Naive thymus-derived CD4-positive, alpha-beta T cell (primary cell): ENCODE measurements at regions not wholly inside any gene's neighbourhood (a gene's known extent, or its start where the extent isn't known, plus 50 kb on each side); places are given as distances from the start of the nearest gene placed in this dataset.

Source experiments
- ATAC-seq: fragments of 150-1000 bp; cut with Tn5 transposase; 2 replicates; pipeline ENCODE4 v1.10.0; 2021; ENCODE audit warnings: mild to moderate bottlenecking, moderate library complexity
- CTCF ChIA-PET: fragments of 350-600 bp; sonication (Branson Sonifier 250); formaldehyde crosslinking; loops from one replicate; lab custom pipeline; 2021; ENCODE audit warnings: antibody characterized with exemption; lab: Charles Lee
- POLR2A ChIA-PET: fragments of 350-600 bp; sonication (Branson Sonifier 250); formaldehyde crosslinking; loops from one replicate; lab custom pipeline; 2021; ENCODE audit warnings: antibody characterized with exemption, inconsistent platforms; lab: Charles Lee
- DNase-seq, 9 donors: peaks; one replicate each; pipeline versions ENCODE4 v3.0.0 to v3.0.0-alpha.2; 2020 to 2022; ENCODE audit warnings: mixed read lengths in 1 of 9
- H3K27ac ChIP-seq: one replicate; pipeline ENCODE4 v1.7.0; 2013; ENCODE audit warnings: mild to moderate bottlenecking, low read depth, low read length, moderate library complexity
- H3K27me3 ChIP-seq, 2 donors: one replicate each; pipeline ENCODE4 v1.7.0; 2013; ENCODE audit warnings: low read length in 2 of 2, mild to moderate bottlenecking in 2 of 2, moderate library complexity in 2 of 2; ENCODE audit not compliant: control insufficient read depth in 2 of 2, insufficient read depth in 2 of 2
- H3K36me3 ChIP-seq, 3 experiments: 1 replicate in 2 of 3; 2 replicates in 1 of 3; pipeline ENCODE4 v1.7.0; 2013; ENCODE audit warnings: low read length in 3 of 3, mild to moderate bottlenecking in 3 of 3, moderate library complexity in 1 of 3; ENCODE audit not compliant: insufficient read depth in 3 of 3, control insufficient read depth in 2 of 3
- H3K4me1 ChIP-seq, 2 donors: one replicate each; pipeline ENCODE4 v1.7.0; 2013; ENCODE audit warnings: low read length in 2 of 2, mild to moderate bottlenecking in 2 of 2, moderate library complexity in 1 of 2; ENCODE audit not compliant: control insufficient read depth in 2 of 2, insufficient read depth in 2 of 2
- H3K4me3 ChIP-seq: 2 replicates; pipeline ENCODE4 v1.7.0; 2013; ENCODE audit warnings: mild to moderate bottlenecking, low read length
- H3K9me3 ChIP-seq, 3 experiments: 1 replicate in 2 of 3; 2 replicates in 1 of 3; pipeline ENCODE4 v1.7.0; 2013; ENCODE audit warnings: low read length in 3 of 3; ENCODE audit not compliant: control insufficient read depth in 2 of 3
- H3K27ac Mint-ChIP-seq, 9 donors: one replicate each; pipeline ENCODE4 v1.8.0; 2020 to 2022; ENCODE audit warnings: mixed read lengths in 9 of 9, mild to moderate bottlenecking in 8 of 9, moderate library complexity in 5 of 9, inconsistent platforms in 2 of 9
- H3K27me3 Mint-ChIP-seq, 5 donors: one replicate each; pipeline ENCODE4 v1.8.0; 2021 to 2022; ENCODE audit warnings: mixed read lengths in 5 of 5, mild to moderate bottlenecking in 1 of 5
- H3K36me3 Mint-ChIP-seq, 5 donors: one replicate each; pipeline ENCODE4 v1.8.0; 2020 to 2022; ENCODE audit warnings: mixed read lengths in 5 of 5, mild to moderate bottlenecking in 3 of 5, inconsistent platforms in 1 of 5
- H3K4me1 Mint-ChIP-seq, 7 donors: one replicate each; pipeline ENCODE4 v1.8.0; 2020 to 2022; ENCODE audit warnings: mixed read lengths in 7 of 7, mild to moderate bottlenecking in 3 of 7, inconsistent platforms in 1 of 7
- H3K4me3 Mint-ChIP-seq, 10 donors: one replicate each; pipeline ENCODE4 v1.8.0; 2020 to 2022; ENCODE audit warnings: mild to moderate bottlenecking in 10 of 10, mixed read lengths in 10 of 10, moderate library complexity in 6 of 10, inconsistent platforms in 2 of 10
- H3K9me3 Mint-ChIP-seq, 11 donors: one replicate each; pipeline ENCODE4 v1.8.0; 2020 to 2022; ENCODE audit warnings: mixed read lengths in 11 of 11, mild to moderate bottlenecking in 4 of 11, inconsistent platforms in 1 of 11, moderate library complexity in 1 of 11
- intact Hi-C, 2 donors: fragments of 100-400 bp; cut with micrococcal nuclease; formaldehyde crosslinking; loops; one replicate each; pipeline ENCODE4 v1.15.1; 2023

DNA sequence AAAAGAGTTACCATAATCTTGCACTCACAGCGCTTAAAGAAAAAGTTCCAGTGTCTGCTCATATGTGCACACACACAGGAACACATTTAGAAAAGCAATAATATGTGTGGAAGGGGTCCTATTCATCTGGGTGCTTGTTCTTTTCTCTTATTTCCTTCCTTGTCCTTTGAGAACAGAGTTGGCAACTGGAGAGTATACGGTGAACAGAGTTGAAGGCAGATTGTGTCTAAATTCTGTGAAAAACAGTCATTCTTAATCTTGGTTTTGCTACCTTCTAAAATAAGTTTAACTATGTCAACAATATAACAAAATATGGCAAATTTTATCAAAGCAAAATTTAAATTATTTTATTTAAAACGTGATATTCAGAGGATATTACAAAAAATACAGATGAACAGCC lies 365.1 kb upstream of the NOCT start:
- H3K36me3 ChIP-seq = no peaks in the 10 kb centered on the region
- no peaks in the 10 kb centered on the region for H3K27me3 ChIP-seq
- CTCF ChIA-PET = no interaction called here

GRCh38 chr4:138647433-138647832 lies 368.1 kb upstream of the NOCT start:
- Mint-ChIP-seq H3K27me3 (peaks cover 0 to 11% (median 0%) of the 10 kb centered on the region in 5 donors), H3K9me3 (peaks cover 0 to 8% (median 0%) of the 10 kb centered on the region in 11 donors), H3K4me1 (no peaks in the 10 kb centered on the region), H3K4me3 (no peak overlapping the region), H3K36me3 (no peaks in the 10 kb centered on the region), H3K27ac (no peak overlapping the region)
- no peak for ATAC-seq
- Histone ChIP-seq H3K9me3 (no peaks in the 10 kb centered on the region), H3K4me1 (no peaks in the 10 kb centered on the region), H3K36me3 (no peaks in the 10 kb centered on the region), H3K27me3 (no peaks in the 10 kb centered on the region), H3K4me3 (no peak overlapping the region), H3K27ac (no peak overlapping the region)
- DNase-seq = no peak
- intact Hi-C loops = no loop called here
- POLR2A ChIA-PET = no interaction called here
- CTCF ChIA-PET = no interaction called here

More for the DNA sequence above, 365.1 kb upstream of the NOCT start:
- Mint-ChIP-seq H3K9me3 (peaks cover 0 to 8% (median 0%) of the 10 kb centered on the region in 11 donors), H3K27me3 (peaks cover 0 to 12% (median 5%) of the 10 kb centered on the region in 5 donors), H3K4me1 (no peaks in the 10 kb centered on the region), H3K27ac (no peak overlapping the region), H3K4me3 (no peak overlapping the region), H3K36me3 (no peaks in the 10 kb centered on the region)
- no peaks in the 10 kb centered on the region for H3K9me3 ChIP-seq
- intact Hi-C loops = no loop called here
- DNase-seq (no peak), ATAC-seq (no peak)
- POLR2A ChIA-PET = no interaction called here
- H3K27ac ChIP-seq = no peak overlapping the region
- H3K4me3 ChIP-seq = no peak overlapping the region
- H3K4me1 ChIP-seq = no peaks in the 10 kb centered on the region

DNA sequence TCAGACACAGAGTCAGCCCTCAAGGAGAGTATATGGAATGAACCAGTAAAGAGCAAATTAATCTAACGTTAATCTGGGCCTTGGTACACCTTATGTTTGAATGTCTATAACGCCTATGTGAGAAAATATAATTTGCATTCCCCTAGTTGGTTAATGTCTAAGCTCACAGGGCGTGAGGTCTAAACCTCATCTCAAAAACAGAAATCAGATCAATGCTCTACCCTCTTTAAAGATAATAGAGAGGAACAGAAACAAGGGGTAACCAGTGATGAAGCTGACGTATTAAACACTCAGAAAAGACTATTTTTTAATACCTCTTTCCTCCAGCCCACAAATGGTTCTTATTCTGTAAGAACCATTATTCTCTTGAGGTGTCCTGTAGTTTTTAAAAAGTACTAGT lies 369.2 kb upstream of the NOCT start:
- Histone ChIP-seq H3K36me3 (no peaks in the 10 kb centered on the region), H3K4me3 (no peak overlapping the region), H3K9me3 (no peaks in the 10 kb centered on the region), H3K4me1 (no peaks in the 10 kb centered on the region), H3K27ac (no peak overlapping the region), H3K27me3 (no peaks in the 10 kb centered on the region)
- intact Hi-C loops = no loop called here
- no peak overlapping the region for H3K27ac Mint-ChIP-seq
- H3K9me3 Mint-ChIP-seq = peaks cover 0 to 14% (median 0%) of the 10 kb centered on the region in 11 donors
- CTCF ChIA-PET = no interaction called here
- H3K4me3 Mint-ChIP-seq = no peak overlapping the region
- no peaks in the 10 kb centered on the region for H3K4me1 Mint-ChIP-seq
- no peak for DNase-seq
- ATAC-seq = no peak
- H3K36me3 Mint-ChIP-seq = no peaks in the 10 kb centered on the region
- peaks cover 0 to 16% (median 3%) of the 10 kb centered on the region in 5 donors for H3K27me3 Mint-ChIP-seq
- POLR2A ChIA-PET = no interaction called here

DNA sequence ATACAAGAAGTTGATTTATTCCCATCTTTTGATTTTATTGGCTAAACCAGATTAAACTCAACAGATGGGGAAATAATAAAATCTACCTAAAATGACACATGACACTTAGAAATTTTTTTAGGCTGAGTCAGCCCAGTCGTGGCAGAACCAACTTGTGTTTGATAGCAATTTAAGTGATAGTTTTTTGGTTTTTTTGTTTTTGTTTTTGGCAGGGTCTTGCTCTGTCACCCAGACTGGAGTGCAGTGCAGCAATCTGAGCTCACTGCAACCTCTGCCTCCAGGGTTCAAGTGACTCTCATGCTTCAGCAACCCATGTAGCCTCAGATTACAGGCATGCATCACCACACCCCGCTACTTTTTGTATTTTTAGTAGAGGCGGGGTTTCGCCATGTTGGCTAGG lies 370.3 kb upstream of the NOCT start:
- no peaks in the 10 kb centered on the region for H3K4me1 Mint-ChIP-seq
- H3K9me3 ChIP-seq = no peaks in the 10 kb centered on the region
- no peaks in the 10 kb centered on the region for H3K36me3 Mint-ChIP-seq
- H3K27ac Mint-ChIP-seq = no peak overlapping the region
- intact Hi-C loops = no loop called here
- H3K36me3 ChIP-seq = no peaks in the 10 kb centered on the region
- H3K27me3 Mint-ChIP-seq = peaks cover 0 to 21% (median 8%) of the 10 kb centered on the region in 5 donors
- POLR2A ChIA-PET = no interaction called here
- ATAC-seq = no peak
- H3K9me3 Mint-ChIP-seq = peaks cover 0 to 15% (median 0%) of the 10 kb centered on the region in 11 donors
- no peaks in the 10 kb centered on the region for H3K4me1 ChIP-seq
- no peak overlapping the region for H3K4me3 ChIP-seq
- H3K4me3 Mint-ChIP-seq = no peak overlapping the region
- H3K27ac ChIP-seq = no peak overlapping the region
- no peaks in the 10 kb centered on the region for H3K27me3 ChIP-seq
- CTCF ChIA-PET = no interaction called here
- no peak for DNase-seq

- Histone ChIP-seq H3K4me1 (no peaks in the 10 kb centered on the region), H3K27me3 (no peaks in the 10 kb centered on the region), H3K4me3 (no peak overlapping the region), H3K36me3 (no peaks in the 10 kb centered on the region), H3K9me3 (no peaks in the 10 kb centered on the region), H3K27ac (no peak overlapping the region)
- H3K9me3 Mint-ChIP-seq = peaks cover 0 to 15% (median 0%) of the 10 kb centered on the region in 11 donors
- intact Hi-C loops = no loop called here
- CTCF ChIA-PET = no interaction called here
- H3K27ac Mint-ChIP-seq = no peak overlapping the region
- no peak for DNase-seq
- peaks cover 0 to 21% (median 8%) of the 10 kb centered on the region in 5 donors for H3K27me3 Mint-ChIP-seq
- no peak overlapping the region for H3K4me3 Mint-ChIP-seq
- no peaks in the 10 kb centered on the region for H3K4me1 Mint-ChIP-seq
- POLR2A ChIA-PET = no interaction called here
- ATAC-seq = no peak
- no peaks in the 10 kb centered on the region for H3K36me3 Mint-ChIP-seq
Measured at GRCh38 chr4:138644322-138644721, 371.3 kb upstream of the NOCT start.

DNA sequence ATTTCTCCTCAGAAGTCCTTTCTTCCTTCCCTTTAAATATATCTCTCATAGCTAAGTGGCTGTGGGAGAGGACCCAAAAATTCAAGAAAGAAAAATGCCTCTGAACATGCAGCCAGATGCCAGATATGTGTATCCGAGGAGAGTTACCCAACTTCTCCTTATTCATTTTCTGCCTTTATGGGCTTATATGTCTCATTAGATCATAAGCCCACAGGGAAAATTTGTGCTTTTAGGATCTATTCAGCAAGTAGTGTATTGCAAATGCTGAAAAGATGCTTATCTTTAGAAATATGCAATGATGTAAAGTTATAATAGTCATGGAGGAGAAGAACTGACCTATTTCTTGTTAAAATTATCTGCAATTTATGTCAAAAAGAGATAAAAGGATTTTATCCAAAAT lies 371.8 kb upstream of the NOCT start:
- ATAC-seq (no peak), DNase-seq (no peak)
- no peaks in the 10 kb centered on the region for H3K4me1 Mint-ChIP-seq
- no peak overlapping the region for H3K27ac Mint-ChIP-seq
- Histone ChIP-seq H3K27ac (no peak overlapping the region), H3K4me1 (no peaks in the 10 kb centered on the region), H3K36me3 (no peaks in the 10 kb centered on the region), H3K9me3 (no peaks in the 10 kb centered on the region), H3K4me3 (no peak overlapping the region), H3K27me3 (no peaks in the 10 kb centered on the region)
- H3K27me3 Mint-ChIP-seq = peaks cover 0 to 21% (median 6%) of the 10 kb centered on the region in 5 donors
- no peak overlapping the region for H3K4me3 Mint-ChIP-seq
- intact Hi-C loops = no loop called here
- ChIA-PET POLR2A (no interaction called here), CTCF (no interaction called here)
- H3K36me3 Mint-ChIP-seq = no peaks in the 10 kb centered on the region
- peaks cover 0 to 15% (median 0%) of the 10 kb centered on the region in 11 donors for H3K9me3 Mint-ChIP-seq

GRCh38 chr4:138639018-138639741 lies 376.4 kb upstream of the NOCT start:
- ChIA-PET POLR2A (no interaction called here), CTCF (no interaction called here)
- intact Hi-C loops = no loop called here
- DNase-seq (no peak), ATAC-seq (no peak)
- Mint-ChIP-seq H3K4me1 (no peaks in the 10 kb centered on the region), H3K36me3 (no peaks in the 10 kb centered on the region), H3K9me3 (peaks cover 0 to 6% (median 0%) of the 10 kb centered on the region in 11 donors), H3K27ac (no peak overlapping the region), H3K27me3 (peaks cover 0 to 16% (median 5%) of the 10 kb centered on the region in 5 donors), H3K4me3 (no peak overlapping the region)
- no peak overlapping the region for H3K4me3 ChIP-seq
- H3K4me1 ChIP-seq = no peaks in the 10 kb centered on the region
- peaks cover 0 to 3% of the 10 kb centered on the region in 2 donors for H3K27me3 ChIP-seq
- H3K27ac ChIP-seq = no peak overlapping the region
- H3K36me3 ChIP-seq = no peaks in the 10 kb centered on the region
- no peaks in the 10 kb centered on the region for H3K9me3 ChIP-seq
